ENCODE measurements at regions not wholly inside any gene's neighbourhood (a gene's known extent, or its start where the extent isn't known, plus 50 kb on each side); places are given as distances from the start of the nearest gene placed in this dataset.

DNA sequence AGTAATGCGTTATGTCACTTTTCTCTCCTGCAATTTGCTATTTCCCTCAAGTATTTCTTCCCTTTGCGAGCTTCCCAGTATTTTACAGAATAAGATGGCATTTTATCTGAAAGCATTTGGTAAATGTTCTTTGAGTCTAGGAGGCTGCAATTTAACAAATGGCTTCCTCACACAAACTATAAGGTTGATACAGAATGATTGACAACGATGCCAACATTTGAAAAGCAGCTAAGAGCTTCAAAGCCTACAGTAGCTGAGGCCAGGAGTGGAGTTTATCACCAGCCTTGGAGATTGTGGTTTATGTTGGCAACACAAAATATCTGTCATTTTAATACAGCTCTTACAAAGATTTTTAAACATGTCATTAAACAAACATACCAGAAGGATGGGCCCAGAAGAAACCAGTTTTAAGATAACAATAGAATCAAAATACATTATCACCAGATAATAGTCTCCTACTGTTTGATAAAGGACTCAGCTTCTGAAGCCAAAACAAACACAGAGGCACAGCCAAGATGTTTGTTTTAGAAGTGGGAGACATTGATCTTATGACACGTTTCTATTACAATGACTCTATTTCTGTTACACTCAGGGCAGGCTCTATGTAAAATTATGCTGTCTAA is 711.4 kb upstream of the ACVR2A start:
- H3K27ac Mint-ChIP-seq (ENCODE audit: unreplicated experiment), result no peak overlapping the region
- no peaks in the 10 kb centered on the region for H3K9me3 ChIP-seq (ENCODE audit: insufficient read depth, low read depth, low read length)
- no peaks in the 10 kb centered on the region for H3K27me3 ChIP-seq (ENCODE audit: insufficient read depth, low read length)
- no peaks in the 10 kb centered on the region for H3K9me3 Mint-ChIP-seq (ENCODE audit: unreplicated experiment)
- H3K27me3 Mint-ChIP-seq (ENCODE audit: low read depth, unreplicated experiment), result no peaks in the 10 kb centered on the region
- no peaks in the 10 kb centered on the region for H3K4me1 Mint-ChIP-seq (ENCODE audit: low read depth, unreplicated experiment)
- no peaks in the 10 kb centered on the region for H3K79me2 ChIP-seq (ENCODE audit: insufficient read depth, low read length)
- H3K27ac ChIP-seq (ENCODE audit: low read depth, low read length), result no peak overlapping the region
- H3K4me2 ChIP-seq (ENCODE audit: low read length), result no peak overlapping the region
- no peaks in the 10 kb centered on the region for H3K36me3 Mint-ChIP-seq (ENCODE audit: low read depth, unreplicated experiment)
- H3K4me3 ChIP-seq (ENCODE audit: insufficient read depth, low read depth, low read length), result no peak overlapping the region
- H3K4me1 ChIP-seq (ENCODE audit: insufficient read depth, low read length), result no peaks in the 10 kb centered on the region
- H2AFZ ChIP-seq (ENCODE audit: low read depth, low read length), result no peak overlapping the region
- FAIRE-seq, result no peak
- no peak overlapping the region for H3K4me3 Mint-ChIP-seq (ENCODE audit: unreplicated experiment)
- DNase-seq (ENCODE audit: low read depth), result peak; percentile 56
- H3K36me3 ChIP-seq (ENCODE audit: insufficient read depth, low read length), result no peaks in the 10 kb centered on the region
- TF ChIP-seq, protein P1, sequence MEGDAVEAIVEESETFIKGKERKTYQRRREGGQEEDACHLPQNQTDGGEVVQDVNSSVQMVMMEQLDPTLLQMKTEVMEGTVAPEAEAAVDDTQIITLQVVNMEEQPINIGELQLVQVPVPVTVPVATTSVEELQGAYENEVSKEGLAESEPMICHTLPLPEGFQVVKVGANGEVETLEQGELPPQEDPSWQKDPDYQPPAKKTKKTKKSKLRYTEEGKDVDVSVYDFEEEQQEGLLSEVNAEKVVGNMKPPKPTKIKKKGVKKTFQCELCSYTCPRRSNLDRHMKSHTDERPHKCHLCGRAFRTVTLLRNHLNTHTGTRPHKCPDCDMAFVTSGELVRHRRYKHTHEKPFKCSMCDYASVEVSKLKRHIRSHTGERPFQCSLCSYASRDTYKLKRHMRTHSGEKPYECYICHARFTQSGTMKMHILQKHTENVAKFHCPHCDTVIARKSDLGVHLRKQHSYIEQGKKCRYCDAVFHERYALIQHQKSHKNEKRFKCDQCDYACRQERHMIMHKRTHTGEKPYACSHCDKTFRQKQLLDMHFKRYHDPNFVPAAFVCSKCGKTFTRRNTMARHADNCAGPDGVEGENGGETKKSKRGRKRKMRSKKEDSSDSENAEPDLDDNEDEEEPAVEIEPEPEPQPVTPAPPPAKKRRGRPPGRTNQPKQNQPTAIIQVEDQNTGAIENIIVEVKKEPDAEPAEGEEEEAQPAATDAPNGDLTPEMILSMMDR (IDR thresholded peaks at IDR 0.05; ENCODE audit: insufficient read depth, low read depth, low read length), result no peak
- no peak for TF ChIP-seq EZH2 (IDR thresholded peaks at IDR 0.05; ENCODE audit: insufficient read depth, low read length)
- H3K9ac ChIP-seq (ENCODE audit: low read length), result no peak overlapping the region
- H4K20me1 ChIP-seq (ENCODE audit: insufficient read depth, low read length), result no peaks in the 10 kb centered on the region

DNA sequence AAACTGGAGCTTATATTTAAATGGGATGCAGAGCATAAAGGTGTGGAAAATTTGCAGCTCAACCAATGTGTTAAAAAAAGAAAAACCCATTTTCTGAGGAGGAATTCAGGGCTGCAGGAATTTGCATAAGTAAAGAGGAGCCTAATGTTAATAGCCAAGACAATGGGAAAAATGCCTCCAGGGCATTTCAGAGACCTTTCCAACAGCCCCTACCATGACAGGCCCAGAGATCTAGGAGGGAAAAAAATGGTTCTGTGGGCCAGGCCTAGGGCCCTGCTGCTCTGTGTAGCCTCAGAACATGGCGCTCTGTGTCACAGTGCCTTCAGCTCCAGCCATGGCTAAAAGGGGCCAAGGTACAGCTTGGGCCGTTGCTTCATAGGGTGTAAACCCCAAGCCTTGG is 719.7 kb upstream of the ACVR2A start:
- no peaks in the 10 kb centered on the region for H3K36me3 Mint-ChIP-seq (ENCODE audit: low read depth, unreplicated experiment)

DNA sequence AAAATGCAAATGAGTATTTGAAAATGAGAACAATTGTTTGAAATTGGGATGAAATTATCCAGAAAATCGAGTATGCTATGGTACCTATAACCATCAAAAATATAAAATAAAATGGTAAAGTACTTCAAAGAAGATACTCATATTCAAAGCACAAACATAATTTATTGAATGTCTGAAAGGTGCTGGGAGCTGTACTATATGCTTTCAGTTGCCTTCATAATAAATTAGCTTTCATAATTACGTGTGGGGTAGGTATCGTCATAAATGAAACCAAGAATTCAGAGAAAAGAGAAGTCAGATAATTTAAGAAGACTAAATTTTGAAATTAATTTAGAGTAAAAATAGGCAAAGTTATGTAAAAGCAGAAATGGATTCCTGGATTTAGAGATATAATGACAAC is 721.9 kb upstream of the ACVR2A start:
- TF ChIP-seq, protein P1 (IDR thresholded peaks at IDR 0.05; ENCODE audit: insufficient read depth, low read depth, low read length), result no peak
- no peak for TF ChIP-seq EZH2 (IDR thresholded peaks at IDR 0.05; ENCODE audit: insufficient read depth, low read length)
- Histone ChIP-seq H3K36me3 (ENCODE audit: insufficient read depth, low read length) (no peaks in the 10 kb centered on the region), H3K27me3 (ENCODE audit: insufficient read depth, low read length) (peaks cover 2% of the 10 kb centered on the region), H3K9me3 (ENCODE audit: insufficient read depth, low read depth, low read length) (peaks cover 6% of the 10 kb centered on the region), H3K9ac (ENCODE audit: low read length) (no peak overlapping the region), H3K79me2 (ENCODE audit: insufficient read depth, low read length) (no peaks in the 10 kb centered on the region), H3K4me3 (ENCODE audit: insufficient read depth, low read depth, low read length) (no peak overlapping the region), H3K4me1 (ENCODE audit: insufficient read depth, low read length) (no peaks in the 10 kb centered on the region), H2AFZ (ENCODE audit: low read depth, low read length) (no peak overlapping the region), H3K27ac (ENCODE audit: low read depth, low read length) (no peak overlapping the region), H4K20me1 (ENCODE audit: insufficient read depth, low read length) (no peaks in the 10 kb centered on the region), H3K4me2 (ENCODE audit: low read length) (no peak overlapping the region)
- no peaks in the 10 kb centered on the region for H3K36me3 Mint-ChIP-seq (ENCODE audit: low read depth, unreplicated experiment)
- H3K4me1 Mint-ChIP-seq (ENCODE audit: low read depth, unreplicated experiment), result no peaks in the 10 kb centered on the region
- peaks cover 7% of the 10 kb centered on the region for H3K9me3 Mint-ChIP-seq (ENCODE audit: unreplicated experiment)
- H3K27me3 Mint-ChIP-seq (ENCODE audit: low read depth, unreplicated experiment), result no peaks in the 10 kb centered on the region
- DNase-seq (ENCODE audit: low read depth) (no peak), FAIRE-seq (no peak)
- no peak overlapping the region for H3K27ac Mint-ChIP-seq (ENCODE audit: unreplicated experiment)
- H3K4me3 Mint-ChIP-seq (ENCODE audit: unreplicated experiment), result no peak overlapping the region

More for the DNA sequence above, 719.7 kb upstream of the ACVR2A start:
- H4K20me1 ChIP-seq (ENCODE audit: insufficient read depth, low read length), result no peaks in the 10 kb centered on the region
- no peak for FAIRE-seq
- no peak overlapping the region for H3K9ac ChIP-seq (ENCODE audit: low read length)
- H3K4me1 ChIP-seq (ENCODE audit: insufficient read depth, low read length), result no peaks in the 10 kb centered on the region
- peaks cover 2% of the 10 kb centered on the region for H3K27me3 ChIP-seq (ENCODE audit: insufficient read depth, low read length)
- no peak for TF ChIP-seq EZH2 (IDR thresholded peaks at IDR 0.05; ENCODE audit: insufficient read depth, low read length)
- TF ChIP-seq, protein P1 (IDR thresholded peaks at IDR 0.05; ENCODE audit: insufficient read depth, low read depth, low read length), result no peak
- no peaks in the 10 kb centered on the region for H3K27me3 Mint-ChIP-seq (ENCODE audit: low read depth, unreplicated experiment)
- H3K9me3 Mint-ChIP-seq (ENCODE audit: unreplicated experiment), result peaks cover 7% of the 10 kb centered on the region
- no peaks in the 10 kb centered on the region for H3K4me1 Mint-ChIP-seq (ENCODE audit: low read depth, unreplicated experiment)
- H3K9me3 ChIP-seq (ENCODE audit: insufficient read depth, low read depth, low read length), result peaks cover 6% of the 10 kb centered on the region
- no peaks in the 10 kb centered on the region for H3K79me2 ChIP-seq (ENCODE audit: insufficient read depth, low read length)
- no peak overlapping the region for H3K27ac Mint-ChIP-seq (ENCODE audit: unreplicated experiment)
- no peak overlapping the region for H2AFZ ChIP-seq (ENCODE audit: low read depth, low read length)
- H3K4me2 ChIP-seq (ENCODE audit: low read length), result no peak overlapping the region
- H3K4me3 ChIP-seq (ENCODE audit: insufficient read depth, low read depth, low read length), result no peak overlapping the region
- DNase-seq (ENCODE audit: low read depth), result no peak
- H3K36me3 ChIP-seq (ENCODE audit: insufficient read depth, low read length), result no peaks in the 10 kb centered on the region
- H3K27ac ChIP-seq (ENCODE audit: low read depth, low read length), result no peak overlapping the region
- H3K4me3 Mint-ChIP-seq (ENCODE audit: unreplicated experiment), result no peak overlapping the region

All from astrocyte (in vitro differentiated cells and primary cell).